ENCODE measurements at regions not wholly inside any gene's neighbourhood (a gene's known extent, or its start where the extent isn't known, plus 50 kb on each side); places are given as distances from the start of the nearest gene placed in this dataset.

DNA sequence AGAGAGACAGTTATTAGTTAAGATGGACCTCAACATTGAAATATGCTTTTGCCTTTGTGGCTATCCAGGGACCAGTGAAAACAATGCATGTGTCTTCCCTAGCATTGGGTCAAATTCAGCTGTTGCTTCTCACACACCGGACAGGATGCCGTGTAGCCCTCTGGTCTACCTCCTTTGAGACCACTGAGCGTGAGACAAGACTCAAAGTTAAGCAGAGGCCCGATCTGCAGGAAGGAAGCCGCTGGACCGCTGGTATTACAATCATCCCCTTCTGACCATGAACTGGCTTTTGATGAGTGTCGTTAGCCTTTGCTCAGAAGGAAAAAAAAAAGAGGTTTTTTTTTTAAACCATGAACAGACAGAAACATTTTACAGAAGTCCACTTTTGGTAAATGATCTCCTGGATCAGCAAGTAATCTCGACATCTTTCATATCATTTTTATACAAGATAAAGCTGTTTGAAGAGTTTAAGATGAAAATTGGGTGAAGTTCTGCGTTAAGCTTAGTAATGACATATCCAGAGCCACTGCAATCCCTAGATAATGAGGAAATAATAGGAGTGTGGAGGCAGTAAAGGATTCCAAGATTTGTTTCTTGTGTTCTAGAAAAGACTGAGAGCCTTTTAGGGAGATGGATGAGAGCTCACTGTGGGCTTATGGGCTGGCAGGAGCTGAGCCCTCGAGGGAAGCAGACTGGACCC, 622.8 kb downstream of the QKI start:
- TF ChIP-seq CTCF (IDR thresholded peaks at IDR 0.05; ENCODE audit: poor library complexity, severe bottlenecking), result no peak
- no peak for TF ChIP-seq POLR2AphosphoS5 (IDR thresholded peaks at IDR 0.05)
- no peak for TF ChIP-seq EP300 (conservative IDR thresholded peaks at IDR 0.05; ENCODE audit: poor library complexity, severe bottlenecking)
- no peak for TF ChIP-seq TAF1 (IDR thresholded peaks at IDR 0.05; ENCODE audit: low read depth)
- TF ChIP-seq EZH2 (IDR thresholded peaks at IDR 0.05; ENCODE audit: borderline replicate concordance, insufficient read depth, low read length, poor library complexity, severe bottlenecking), result no peak
- no peak for TF ChIP-seq SMC3 (conservative IDR thresholded peaks at IDR 0.05; ENCODE audit: poor library complexity)
- TF ChIP-seq MXI1 (conservative IDR thresholded peaks at IDR 0.05; ENCODE audit: poor library complexity, severe bottlenecking), result no peak
- TF ChIP-seq RAD21 (conservative IDR thresholded peaks at IDR 0.05), result no peak
- TF ChIP-seq, protein P1, sequence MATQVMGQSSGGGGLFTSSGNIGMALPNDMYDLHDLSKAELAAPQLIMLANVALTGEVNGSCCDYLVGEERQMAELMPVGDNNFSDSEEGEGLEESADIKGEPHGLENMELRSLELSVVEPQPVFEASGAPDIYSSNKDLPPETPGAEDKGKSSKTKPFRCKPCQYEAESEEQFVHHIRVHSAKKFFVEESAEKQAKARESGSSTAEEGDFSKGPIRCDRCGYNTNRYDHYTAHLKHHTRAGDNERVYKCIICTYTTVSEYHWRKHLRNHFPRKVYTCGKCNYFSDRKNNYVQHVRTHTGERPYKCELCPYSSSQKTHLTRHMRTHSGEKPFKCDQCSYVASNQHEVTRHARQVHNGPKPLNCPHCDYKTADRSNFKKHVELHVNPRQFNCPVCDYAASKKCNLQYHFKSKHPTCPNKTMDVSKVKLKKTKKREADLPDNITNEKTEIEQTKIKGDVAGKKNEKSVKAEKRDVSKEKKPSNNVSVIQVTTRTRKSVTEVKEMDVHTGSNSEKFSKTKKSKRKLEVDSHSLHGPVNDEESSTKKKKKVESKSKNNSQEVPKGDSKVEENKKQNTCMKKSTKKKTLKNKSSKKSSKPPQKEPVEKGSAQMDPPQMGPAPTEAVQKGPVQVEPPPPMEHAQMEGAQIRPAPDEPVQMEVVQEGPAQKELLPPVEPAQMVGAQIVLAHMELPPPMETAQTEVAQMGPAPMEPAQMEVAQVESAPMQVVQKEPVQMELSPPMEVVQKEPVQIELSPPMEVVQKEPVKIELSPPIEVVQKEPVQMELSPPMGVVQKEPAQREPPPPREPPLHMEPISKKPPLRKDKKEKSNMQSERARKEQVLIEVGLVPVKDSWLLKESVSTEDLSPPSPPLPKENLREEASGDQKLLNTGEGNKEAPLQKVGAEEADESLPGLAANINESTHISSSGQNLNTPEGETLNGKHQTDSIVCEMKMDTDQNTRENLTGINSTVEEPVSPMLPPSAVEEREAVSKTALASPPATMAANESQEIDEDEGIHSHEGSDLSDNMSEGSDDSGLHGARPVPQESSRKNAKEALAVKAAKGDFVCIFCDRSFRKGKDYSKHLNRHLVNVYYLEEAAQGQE (IDR thresholded peaks at IDR 0.05; ENCODE audit: borderline replicate concordance), result no peak

Data from neural cell (in vitro differentiated cells).